ENCODE measurements at regions not wholly inside any gene's neighbourhood (a gene's known extent, or its start where the extent isn't known, plus 50 kb on each side); places are given as distances from the start of the nearest gene placed in this dataset.

GRCh38 chr13:73691891-73692290 is 442.3 kb downstream of the KLF12 start:
- Histone ChIP-seq H3K36me3 (ENCODE audit: insufficient read depth, low read length) (peaks cover 15% of the 10 kb centered on the region), H4K20me1 (ENCODE audit: insufficient read depth) (no peaks in the 10 kb centered on the region), H3K27ac (ENCODE audit: low read length) (no peak overlapping the region), H3K9me2 (ENCODE audit: insufficient read depth, low read length) (no peaks in the 10 kb centered on the region), H3K9me3 (ENCODE audit: low read length) (no peaks in the 10 kb centered on the region), H3K9ac (ENCODE audit: low read length) (no peak overlapping the region), H3K27me3 (ENCODE audit: insufficient read depth, low read depth, low read length) (no peaks in the 10 kb centered on the region), H3K4me2 (ENCODE audit: low read length) (no peak overlapping the region), H3K4me3 (ENCODE audit: low read length) (no peak overlapping the region), H2AFZ (ENCODE audit: low read depth, low read length) (no peak overlapping the region), H3K79me2 (replicated peaks; ENCODE audit: insufficient read depth, low read length) (no peaks in the 10 kb centered on the region), H3F3A (ENCODE audit: insufficient read depth, low read length, poor library complexity, severe bottlenecking) (no peaks in the 10 kb centered on the region)
- TF ChIP-seq RAD21 (conservative IDR thresholded peaks at IDR 0.05) (no peak), REST (IDR thresholded peaks at IDR 0.05; ENCODE audit: borderline replicate concordance) (no peak), EZH2 (IDR thresholded peaks at IDR 0.05; ENCODE audit: borderline replicate concordance, insufficient read depth, low read length, poor library complexity, severe bottlenecking) (no peak), CTCF (IDR thresholded peaks at IDR 0.05; ENCODE audit: poor library complexity, severe bottlenecking) (no peak), MXI1 (conservative IDR thresholded peaks at IDR 0.05; ENCODE audit: poor library complexity, severe bottlenecking) (no peak), SMC3 (conservative IDR thresholded peaks at IDR 0.05; ENCODE audit: poor library complexity) (no peak), TAF1 (IDR thresholded peaks at IDR 0.05; ENCODE audit: low read depth) (no peak), EP300 (conservative IDR thresholded peaks at IDR 0.05; ENCODE audit: poor library complexity, severe bottlenecking) (no peak), POLR2AphosphoS5 (IDR thresholded peaks at IDR 0.05) (no peak)

- Histone ChIP-seq H3K27ac (ENCODE audit: low read length) (no peak overlapping the region), H3K9me2 (ENCODE audit: insufficient read depth, low read length) (no peaks in the 10 kb centered on the region), H3K36me3 (ENCODE audit: insufficient read depth, low read length) (no peaks in the 10 kb centered on the region), H4K20me1 (ENCODE audit: insufficient read depth) (no peaks in the 10 kb centered on the region), H3K9ac (ENCODE audit: low read length) (no peak overlapping the region), H3K27me3 (ENCODE audit: insufficient read depth, low read depth, low read length) (no peaks in the 10 kb centered on the region), H3K4me2 (ENCODE audit: low read length) (no peak overlapping the region), H3K4me3 (ENCODE audit: low read length) (no peak overlapping the region), H2AFZ (ENCODE audit: low read depth, low read length) (no peak overlapping the region), H3K9me3 (ENCODE audit: low read length) (no peaks in the 10 kb centered on the region), H3K79me2 (replicated peaks; ENCODE audit: insufficient read depth, low read length) (no peaks in the 10 kb centered on the region), H3F3A (ENCODE audit: insufficient read depth, low read length, poor library complexity, severe bottlenecking) (no peaks in the 10 kb centered on the region)
- TF ChIP-seq EP300 (conservative IDR thresholded peaks at IDR 0.05; ENCODE audit: poor library complexity, severe bottlenecking): no peak
- no peak for TF ChIP-seq CTCF (IDR thresholded peaks at IDR 0.05; ENCODE audit: poor library complexity, severe bottlenecking)
- no peak for TF ChIP-seq MXI1 (conservative IDR thresholded peaks at IDR 0.05; ENCODE audit: poor library complexity, severe bottlenecking)
- no peak for TF ChIP-seq SMC3 (conservative IDR thresholded peaks at IDR 0.05; ENCODE audit: poor library complexity)
- TF ChIP-seq EZH2 (IDR thresholded peaks at IDR 0.05; ENCODE audit: borderline replicate concordance, insufficient read depth, low read length, poor library complexity, severe bottlenecking): no peak
- TF ChIP-seq TAF1 (IDR thresholded peaks at IDR 0.05; ENCODE audit: low read depth): no peak
- no peak for TF ChIP-seq RAD21 (conservative IDR thresholded peaks at IDR 0.05)
- no peak for TF ChIP-seq POLR2AphosphoS5 (IDR thresholded peaks at IDR 0.05)
- no peak for TF ChIP-seq REST (IDR thresholded peaks at IDR 0.05; ENCODE audit: borderline replicate concordance)
Measured at GRCh38 chr13:73687929-73688328, 446.3 kb downstream of the KLF12 start.

Data from neural cell (in vitro differentiated cells).